HepG2 (cell line): ENCODE measurements at regions not wholly inside any gene's neighbourhood (a gene's known extent, or its start where the extent isn't known, plus 50 kb on each side); places are given as distances from the start of the nearest gene placed in this dataset.

Experiments used
- ATAC-seq: fragments of 200-7000 bp; cut with Tn5 transposase; 3 replicates; pipeline ENCODE4 v1.9.1; 2020; ENCODE audit warnings: mild to moderate bottlenecking, moderate library complexity
- BruUV-seq: library from RNA; stranded (reverse); fragments of 400-500 nt; replicated peaks from 2 replicates; lab custom pipeline; 2021; lab: Mats Ljungman, UMichigan
- CTCF ChIA-PET: fragments of 300-600 bp; formaldehyde crosslinking; extraction: SDS; loops from one replicate; lab custom pipeline; 2021; ENCODE audit warnings: low total read pairs, inconsistent platforms, low intra/inter-chr PET ratio; lab: Yijun Ruan, JAX
- POLR2A ChIA-PET: fragments of 350-600 bp; sonication (Branson Sonifier 250); formaldehyde crosslinking; loops from one replicate; lab custom pipeline; 2020; ENCODE audit warnings: antibody characterized with exemption, inconsistent platforms; lab: Yijun Ruan, JAX
- DNase-seq: peaks from one replicate; pipeline ENCODE4 v3.0.0-alpha.2; 2015; ENCODE audit warnings: low spot score
- FAIRE-seq: peaks from 3 replicates; lab custom pipeline; 2011; peaks lifted over from hg19 to GRCh38; lab: Jason Lieb, UNC
- H2AFZ ChIP-seq: one replicate; pipeline ENCODE4 v1.6.1; 2011; ENCODE audit warnings: low read length, inconsistent platforms
- H3K27ac ChIP-seq: fragments of 300-600 bp; 3 replicates; pipeline ENCODE4 v1.8.0; 2011; ENCODE audit warnings: mixed run types, mild to moderate bottlenecking, mixed read lengths, low read length, inconsistent platforms; ENCODE audit not compliant: insufficient read depth; ENCODE audit errors: extremely low read length
- H3K27me3 ChIP-seq, 2 experiments: fragments of 200-600 bp in 1 of 2; 2 replicates in 1 of 2; 3 replicates in 1 of 2; pipeline versions ENCODE4 v1.6.0 to v1.8.0; 2011; ENCODE audit warnings: low read length in 2 of 2, mild to moderate bottlenecking in 2 of 2, moderate library complexity in 2 of 2, inconsistent platforms in 1 of 2; ENCODE audit not compliant: insufficient read depth in 2 of 2, control insufficient read depth in 1 of 2
- H3K36me3 ChIP-seq, 2 experiments: fragments of 200-600 bp in 1 of 2; replicated peaks in 1 of 2; 2 replicates in 1 of 2; 3 replicates in 1 of 2; pipeline versions ENCODE4 v1.5.1 to v1.8.0; 2011; ENCODE audit warnings: low read length in 2 of 2, inconsistent platforms in 1 of 2; ENCODE audit not compliant: insufficient read depth in 2 of 2, control insufficient read depth in 1 of 2
- H3K4me1 ChIP-seq: 2 replicates; pipeline ENCODE4 v1.5.1; 2012; ENCODE audit warnings: low read length, inconsistent platforms; ENCODE audit not compliant: insufficient read depth
- H3K4me2 ChIP-seq: 2 replicates; pipeline ENCODE4 v1.6.0; 2011; ENCODE audit warnings: low read depth, low read length, inconsistent platforms
- H3K4me3 ChIP-seq, 3 experiments: fragments of 200-600 bp in 1 of 3; sonication (generic), shearing (Covaris generic) in 1 of 3; replicated peaks in 1 of 3; 2 replicates each; pipeline ENCODE4 v1.5.1; 2011 to 2016; ENCODE audit warnings: low read length in 3 of 3, inconsistent platforms in 2 of 3, low read depth in 2 of 3, mild to moderate bottlenecking in 2 of 3, control low read depth in 1 of 3, mixed read lengths in 1 of 3; ENCODE audit not compliant: insufficient read depth in 1 of 3
- H3K79me2 ChIP-seq: one replicate; pipeline ENCODE4 v1.6.1; 2011; ENCODE audit warnings: low read length, inconsistent platforms; ENCODE audit not compliant: insufficient read depth
- H3K9ac ChIP-seq: 2 replicates; pipeline ENCODE4 v1.6.0; 2011; ENCODE audit warnings: mild to moderate bottlenecking, low read depth, low read length, inconsistent platforms; ENCODE audit not compliant: insufficient read depth
- H3K9me3 ChIP-seq: 2 replicates; pipeline ENCODE4 v1.5.1; 2012; ENCODE audit warnings: mild to moderate bottlenecking, low read length
- H4K20me1 ChIP-seq: 2 replicates; pipeline ENCODE4 v1.6.0; 2011; ENCODE audit warnings: inconsistent platforms, mild to moderate bottlenecking, low read length, moderate library complexity; ENCODE audit not compliant: insufficient read depth
- HDAC1 ChIP-seq: sonication (generic); formaldehyde crosslinking; IDR thresholded peaks from 2 replicates; pipeline ENCODE4 v1.5.1; 2020; ENCODE audit warnings: mild to moderate bottlenecking, missing genetic modification reagents
- HNF4G ChIP-seq, 2 experiments: sonication (generic) in 1 of 2; formaldehyde crosslinking in 1 of 2; IDR thresholded peaks; 2 replicates each; pipeline versions ENCODE4 v1.4.0 to v1.6.1; 2011 to 2020; ENCODE audit warnings: borderline replicate concordance in 2 of 2, low read depth in 2 of 2, mild to moderate bottlenecking in 2 of 2, low read length in 1 of 2, missing genetic modification reagents in 1 of 2, moderate library complexity in 1 of 2
- IRX3 ChIP-seq: sonication (generic); formaldehyde crosslinking; IDR thresholded peaks from 2 replicates; pipeline ENCODE4 v1.8.1; 2023; ENCODE audit warnings: mild to moderate bottlenecking, low read depth, missing genetic modification reagents, borderline replicate concordance
- LCORL ChIP-seq, 2 experiments: fragments of 450-650 bp in 1 of 2; sonication (generic) in 1 of 2; formaldehyde crosslinking in 1 of 2; IDR thresholded peaks; 2 replicates each; pipeline versions ENCODE4 v1.5.0 to v1.6.1; 2017 to 2020; ENCODE audit warnings: antibody characterized with exemption in 1 of 2, missing genetic modification reagents in 1 of 2
- MBD4 ChIP-seq: IDR thresholded peaks from 2 replicates; pipeline ENCODE4 v1.6.1; 2012; ENCODE audit warnings: low read length, inconsistent platforms, borderline replicate concordance
- NBN ChIP-seq: fragments of 450-650 bp; conservative IDR thresholded peaks from 2 replicates; pipeline ENCODE4 v1.6.1; 2017
- RBM22 ChIP-seq: fragments of 200-400 bp; formaldehyde crosslinking; optimal IDR thresholded peaks from 2 replicates; pipeline ENCODE3; 2017; ENCODE audit warnings: mild to moderate bottlenecking, low read length, moderate library complexity
- SRSF4 ChIP-seq: fragments of 200-400 bp; formaldehyde crosslinking; IDR thresholded peaks from one replicate; pipeline ENCODE4 v1.6.1; 2018; ENCODE audit warnings: mild to moderate bottlenecking, low read depth, low read length, moderate library complexity; ENCODE audit not compliant: poor library complexity, severe bottlenecking
- TFAP4 ChIP-seq: sonication (generic); IDR thresholded peaks from 2 replicates; pipeline ENCODE4 v1.6.1; 2016; ENCODE audit warnings: low read depth, borderline replicate concordance
- ZBTB7B ChIP-seq: sonication (generic); formaldehyde crosslinking; IDR thresholded peaks from 2 replicates; pipeline ENCODE4 v1.4.0; 2020; ENCODE audit warnings: missing genetic modification reagents
- ZFP37 ChIP-seq: sonication (generic); formaldehyde crosslinking; IDR thresholded peaks from 2 replicates; pipeline ENCODE4 v1.4.0; 2020; ENCODE audit warnings: missing genetic modification reagents, borderline replicate concordance
- ZNF12 ChIP-seq: sonication (generic); formaldehyde crosslinking; IDR thresholded peaks from 2 replicates; pipeline ENCODE4 v1.5.0; 2020; ENCODE audit warnings: missing genetic modification reagents
- ZNF124 ChIP-seq: sonication (generic); formaldehyde crosslinking; IDR thresholded peaks from 2 replicates; pipeline ENCODE4 v1.4.0; 2020; ENCODE audit warnings: missing genetic modification reagents
- ZNF234 ChIP-seq: sonication (generic); formaldehyde crosslinking; conservative IDR thresholded peaks from 2 replicates; pipeline ENCODE4 v1.5.1; 2020; ENCODE audit warnings: mild to moderate bottlenecking, missing genetic modification reagents
- ZNF333 ChIP-seq: sonication (generic); formaldehyde crosslinking; IDR thresholded peaks from 2 replicates; pipeline ENCODE4 v1.4.0; 2020; ENCODE audit warnings: mild to moderate bottlenecking, missing genetic modification reagents, borderline replicate concordance
- ZNF446 ChIP-seq: sonication (generic); formaldehyde crosslinking; IDR thresholded peaks from 2 replicates; pipeline ENCODE4 v1.5.0; 2020; ENCODE audit warnings: mild to moderate bottlenecking, missing genetic modification reagents
- ZNF530 ChIP-seq: sonication (generic); formaldehyde crosslinking; IDR thresholded peaks from 2 replicates; pipeline ENCODE4 v1.5.0; 2020; ENCODE audit warnings: low read depth, mild to moderate bottlenecking, missing genetic modification reagents
- in situ Hi-C: cut with HindIII; loops from 2 replicates; pipeline ENCODE4 v1.10.0; 2017; ENCODE audit warnings: low pct_unique_long_range_greater_than_20kb; ENCODE audit not compliant: extremely low pct_ligation_motif_present
- intact Hi-C: fragments of 100-400 bp; cut with micrococcal nuclease; formaldehyde crosslinking; loops from one replicate; pipeline ENCODE4 v1.10.0; 2022; ENCODE audit not compliant: unreplicated experiment

- in situ Hi-C loops (no loop called here), intact Hi-C loops (no loop called here)
- Histone ChIP-seq H3K4me3 (no peak overlapping the region), H3K9me3 (no peaks in the 10 kb centered on the region), H3K27me3 (no peaks in the 10 kb centered on the region), H3K9ac (no peak overlapping the region), H3K27ac (no peak overlapping the region), H2AFZ (no peak overlapping the region), H3K4me1 (no peaks in the 10 kb centered on the region), H4K20me1 (no peaks in the 10 kb centered on the region), H3K4me2 (no peak overlapping the region), H3K36me3 (no peaks in the 10 kb centered on the region)
- BruUV-seq, result no TSS peak
- DNase-seq (no peak), ATAC-seq (no peak), FAIRE-seq (no peak)
- POLR2A ChIA-PET, result no interaction called here
- CTCF ChIA-PET, result no interaction called here
- no peak for TF ChIP-seq ZNF12 (CRISPR knock-in tag)
- no peak for TF ChIP-seq ZNF530 (CRISPR knock-in tag)
- TF ChIP-seq ZNF446 (CRISPR knock-in tag), result no peak
- no peak for TF ChIP-seq RBM22
- TF ChIP-seq NBN, result no peak
- TF ChIP-seq TFAP4, result no peak
- no peak for TF ChIP-seq ZBTB7B
- TF ChIP-seq ZNF333 (CRISPR knock-in tag), result no peak
- TF ChIP-seq ZFP37 (CRISPR knock-in tag), result no peak
- no peak for TF ChIP-seq IRX3 (CRISPR knock-in tag)
- no peak for TF ChIP-seq ZNF234
- TF ChIP-seq SRSF4, result no peak
- TF ChIP-seq ZNF124 (CRISPR knock-in tag), result no peak
- no peak for TF ChIP-seq LCORL (IDR thresholded peaks at IDR 0.05)
- TF ChIP-seq LCORL (CRISPR knock-in tag; IDR thresholded peaks at IDR 0.05), result no peak
- TF ChIP-seq HDAC1 (CRISPR knock-in tag), result no peak
- no peak for TF ChIP-seq MBD4
- no peak for TF ChIP-seq HNF4G (IDR thresholded peaks at IDR 0.05; ENCODE audit: borderline replicate concordance, low read depth, low read length)
- no peak for TF ChIP-seq HNF4G (CRISPR knock-in tag; IDR thresholded peaks at IDR 0.05; ENCODE audit: borderline replicate concordance, low read depth)
- TF ChIP-seq, all 625 proteins: peak for 0
- no peaks in the 10 kb centered on the region for H3K79me2 ChIP-seq
Measured at GRCh38 chr5:91607675-91608074, 224.6 kb upstream of the ARRDC3 start.
